H9 (cell line): ENCODE measurements at regions not wholly inside any gene's neighbourhood (a gene's known extent, or its start where the extent isn't known, plus 50 kb on each side); places are given as distances from the start of the nearest gene placed in this dataset.

Experiments used
- DNase-seq: peaks from one replicate; pipeline ENCODE4 v3.0.0-alpha.2; 2017
- H2AFZ ChIP-seq: one replicate; pipeline ENCODE4 v1.6.1; 2013; ENCODE audit warnings: mild to moderate bottlenecking, low read length, control low read depth, moderate library complexity
- H2AK5ac ChIP-seq: 2 replicates; pipeline ENCODE4 v1.6.1; 2013; ENCODE audit warnings: low read length, control low read depth, mixed read lengths; ENCODE audit not compliant: insufficient read length
- H2BK120ac ChIP-seq: one replicate; pipeline ENCODE4 v1.6.1; 2013; ENCODE audit warnings: low read depth, mild to moderate bottlenecking, low read length, control low read depth, inconsistent platforms; ENCODE audit not compliant: poor library complexity, severe bottlenecking
- H2BK12ac ChIP-seq: 2 replicates; pipeline ENCODE4 v1.6.1; 2013; ENCODE audit warnings: low read length, control low read depth, mixed read lengths, low read depth; ENCODE audit not compliant: insufficient read length
- H2BK15ac ChIP-seq: 2 replicates; pipeline ENCODE4 v1.6.1; 2013; ENCODE audit warnings: low read depth, low read length, control low read depth
- H2BK20ac ChIP-seq: one replicate; pipeline ENCODE4 v1.6.1; 2013; ENCODE audit warnings: low read depth, mild to moderate bottlenecking, low read length, control low read depth, inconsistent platforms; ENCODE audit not compliant: poor library complexity, severe bottlenecking
- H2BK5ac ChIP-seq: 2 replicates; pipeline ENCODE4 v1.6.1; 2013; ENCODE audit warnings: low read length, control low read depth, mixed read lengths; ENCODE audit not compliant: insufficient read length
- H3K14ac ChIP-seq: 2 replicates; pipeline ENCODE4 v1.6.1; 2013; ENCODE audit warnings: low read length, control low read depth; ENCODE audit not compliant: insufficient read depth
- H3K18ac ChIP-seq: 2 replicates; pipeline ENCODE4 v1.6.1; 2013; ENCODE audit warnings: low read depth, mild to moderate bottlenecking, mixed read lengths, low read length, control low read depth; ENCODE audit not compliant: insufficient read length
- H3K23ac ChIP-seq: 2 replicates; pipeline ENCODE4 v1.6.1; 2013; ENCODE audit warnings: low read length, control low read depth, mixed read lengths, low read depth; ENCODE audit not compliant: insufficient read length
- H3K23me2 ChIP-seq: 2 replicates; pipeline ENCODE4 v1.6.1; 2013; ENCODE audit warnings: low read depth, mild to moderate bottlenecking, mixed read lengths, low read length, control low read depth; ENCODE audit not compliant: insufficient read length, poor library complexity, severe bottlenecking
- H3K27ac ChIP-seq: 2 replicates; pipeline ENCODE4 v1.5.1; 2013; ENCODE audit warnings: low read length, control low read depth, mixed read lengths, low read depth; ENCODE audit not compliant: insufficient read length
- H3K27me3 ChIP-seq: 2 replicates; pipeline ENCODE4 v1.6.1; 2013; ENCODE audit warnings: low read length, control low read depth, inconsistent platforms; ENCODE audit not compliant: insufficient read depth
- H3K4ac ChIP-seq: 2 replicates; pipeline ENCODE4 v1.6.1; 2013; ENCODE audit warnings: low read depth, mild to moderate bottlenecking, control low read depth, inconsistent platforms, low read length, moderate library complexity
- H3K4me1 ChIP-seq: 2 replicates; pipeline ENCODE4 v1.6.1; 2013; ENCODE audit warnings: low read length, control low read depth, inconsistent platforms; ENCODE audit not compliant: insufficient read depth
- H3K4me2 ChIP-seq: 2 replicates; pipeline ENCODE4 v1.6.1; 2013; ENCODE audit warnings: low read length, control low read depth, mixed read lengths; ENCODE audit not compliant: insufficient read length, insufficient read depth
- H3K56ac ChIP-seq: 2 replicates; pipeline ENCODE4 v1.6.1; 2013; ENCODE audit warnings: low read depth, mild to moderate bottlenecking, mixed read lengths, low read length, control low read depth; ENCODE audit not compliant: insufficient read length
- H3K79me1 ChIP-seq: 2 replicates; pipeline ENCODE4 v1.6.1; 2013; ENCODE audit warnings: low read depth, mild to moderate bottlenecking, moderate library complexity, low read length, control low read depth, inconsistent platforms; ENCODE audit not compliant: insufficient read depth, poor library complexity, severe bottlenecking
- H3K79me2 ChIP-seq: 2 replicates; pipeline ENCODE4 v1.6.1; 2013; ENCODE audit warnings: low read length, control low read depth, inconsistent platforms; ENCODE audit not compliant: insufficient read depth
- H3K9ac ChIP-seq: 2 replicates; pipeline ENCODE4 v1.6.1; 2013; ENCODE audit warnings: low read length, control low read depth, mixed read lengths; ENCODE audit not compliant: insufficient read length; ENCODE audit errors: extremely low read depth
- H3K9me3 ChIP-seq: one replicate; pipeline ENCODE4 v1.6.1; 2013; ENCODE audit warnings: low read depth, low read length, inconsistent platforms; ENCODE audit not compliant: control insufficient read depth
- H3T11ph ChIP-seq: one replicate; pipeline ENCODE4 v1.6.1; 2013; ENCODE audit warnings: mild to moderate bottlenecking, low read length, control low read depth, inconsistent platforms
- H4K20me1 ChIP-seq: one replicate; pipeline ENCODE4 v1.6.1; 2013; ENCODE audit not compliant: control insufficient read depth, insufficient read length, insufficient read depth
- H4K5ac ChIP-seq: 2 replicates; pipeline ENCODE4 v1.6.1; 2013; ENCODE audit warnings: low read depth, mild to moderate bottlenecking, mixed read lengths, low read length, control low read depth; ENCODE audit not compliant: insufficient read length
- H4K8ac ChIP-seq: replicated peaks from 2 replicates; pipeline ENCODE4 v1.6.1; 2013; ENCODE audit warnings: low read length, control low read depth, mixed read lengths, low read depth; ENCODE audit not compliant: insufficient read length
- H4K91ac ChIP-seq: 2 replicates; pipeline ENCODE4 v1.6.1; 2013; ENCODE audit warnings: low read depth, mild to moderate bottlenecking, moderate library complexity, mixed read lengths, low read length, control low read depth; ENCODE audit not compliant: insufficient read length
- H3K27ac Mint-ChIP-seq, 3 experiments: 2 replicates in 2 of 3; 3 replicates in 1 of 3; pipeline ENCODE4 v1.8.0; 2020 to 2021; ENCODE audit warnings: mixed read lengths in 3 of 3, mild to moderate bottlenecking in 1 of 3, moderate library complexity in 1 of 3
- H3K27me3 Mint-ChIP-seq: 2 replicates; pipeline ENCODE4 v1.8.0; 2021; ENCODE audit warnings: low read depth, mild to moderate bottlenecking, moderate library complexity, mixed read lengths
- H3K36me3 Mint-ChIP-seq, 3 experiments: 2 replicates in 2 of 3; 3 replicates in 1 of 3; pipeline ENCODE4 v1.8.0; 2020 to 2021; ENCODE audit warnings: low read depth in 3 of 3, mixed read lengths in 3 of 3; ENCODE audit not compliant: insufficient read depth in 1 of 3
- H3K4me1 Mint-ChIP-seq, 2 experiments: 2 replicates each; pipeline ENCODE4 v1.8.0; 2020; ENCODE audit warnings: mixed read lengths in 2 of 2
- H3K4me3 Mint-ChIP-seq, 2 experiments: 2 replicates in 1 of 2; 3 replicates in 1 of 2; pipeline ENCODE4 v1.8.0; 2020 to 2021; ENCODE audit warnings: mild to moderate bottlenecking in 2 of 2, mixed read lengths in 2 of 2, moderate library complexity in 1 of 2
- H3K9me3 Mint-ChIP-seq, 2 experiments: 2 replicates in 1 of 2; 3 replicates in 1 of 2; pipeline ENCODE4 v1.8.0; 2020; ENCODE audit warnings: mild to moderate bottlenecking in 2 of 2, mixed read lengths in 2 of 2, moderate library complexity in 1 of 2
- CTCF ChIP-seq: fragments of 200-600 bp; sonication (generic); conservative IDR thresholded peaks from 3 replicates; pipeline ENCODE4 v1.8.0; 2021; ENCODE audit warnings: antibody characterized with exemption, mild to moderate bottlenecking
- WGBS: extraction: QIAGEN DNeasy Blood & Tissue Kit; methylation state at CpG from one replicate; pipeline ENCODE4 v1.1.7; 2013; ENCODE audit warnings: missing lambda C conversion rate, low lambda C conversion rate, mixed read lengths; ENCODE audit not compliant: insufficient read length; ENCODE audit errors: extremely low coverage; 5-methylcytosine and 5-hydroxymethylcytosine counted together

GRCh38 chr1:239608469-239608868 is 222.1 kb downstream of the CHRM3 start:
- no peak overlapping the region for H4K5ac ChIP-seq
- H3K14ac ChIP-seq: no peak overlapping the region
- H2BK5ac ChIP-seq: no peak overlapping the region
- Mint-ChIP-seq H3K36me3 (no peaks in the 10 kb centered on the region; a peak in 1 of 7 replicates), H3K27ac (no peak overlapping the region), H3K4me1 (peaks cover 0 to 11% of the 10 kb centered on the region in 2 experiments; a peak in 3 of 4 replicates), H3K9me3 (no peaks in the 10 kb centered on the region), H3K27me3 (no peaks in the 10 kb centered on the region), H3K4me3 (no peak overlapping the region)
- no peak for TF ChIP-seq CTCF
- H3K9ac ChIP-seq: no peak overlapping the region
- H3K27ac ChIP-seq: no peak overlapping the region
- no peak overlapping the region for H2BK15ac ChIP-seq
- H3K79me2 ChIP-seq: no peaks in the 10 kb centered on the region
- no peak overlapping the region for H2BK20ac ChIP-seq
- H3K27me3 ChIP-seq: no peaks in the 10 kb centered on the region
- no peak overlapping the region for H3K4me2 ChIP-seq
- H2AK5ac ChIP-seq: no peak overlapping the region
- H3K4me1 ChIP-seq: no peaks in the 10 kb centered on the region
- H2AFZ ChIP-seq: no peak overlapping the region
- H2BK12ac ChIP-seq: no peak overlapping the region
- no peak overlapping the region for H3K23ac ChIP-seq
- H3K79me1 ChIP-seq: no peaks in the 10 kb centered on the region
- no peak overlapping the region for H3K56ac ChIP-seq
- no peak overlapping the region for H3T11ph ChIP-seq
- H3K18ac ChIP-seq: no peak overlapping the region
- H3K4ac ChIP-seq: no peak overlapping the region
- no peak for DNase-seq
- H3K9me3 ChIP-seq: no peaks in the 10 kb centered on the region
- no peaks in the 10 kb centered on the region for H3K23me2 ChIP-seq
- no CpG with 5 or more reads among the region's 6 CpGs for WGBS
- H4K8ac ChIP-seq: no peak overlapping the region
- no peak overlapping the region for H2BK120ac ChIP-seq
- H4K20me1 ChIP-seq: no peaks in the 10 kb centered on the region
- H4K91ac ChIP-seq: no peak overlapping the region
